CD4-positive, alpha-beta memory T cell (primary cell): ENCODE measurements at regions not wholly inside any gene's neighbourhood (a gene's known extent, or its start where the extent isn't known, plus 50 kb on each side); places are given as distances from the start of the nearest gene placed in this dataset.

Experiments
- CTCF ChIA-PET: fragments of 350-600 bp; sonication (Branson Sonifier 250); formaldehyde crosslinking; loops from one replicate; lab custom pipeline; 2021; ENCODE audit warnings: inconsistent platforms; ENCODE audit not compliant: partially characterized antibody; lab: Charles Lee
- POLR2A ChIA-PET: fragments of 350-600 bp; sonication (Branson Sonifier 250); formaldehyde crosslinking; loops from one replicate; lab custom pipeline; 2021; ENCODE audit not compliant: partially characterized antibody; lab: Charles Lee
- DNase-seq, 5 donors: peaks; one replicate each; pipeline versions ENCODE4 v3.0.0 to v3.0.0-alpha.2; 2020 to 2022; ENCODE audit warnings: mixed read lengths in 1 of 5
- H3K27ac ChIP-seq: one replicate; pipeline ENCODE4 v1.7.0; 2013; ENCODE audit warnings: low read depth, low read length
- H3K27me3 ChIP-seq: 2 replicates; pipeline ENCODE4 v1.7.0; 2013; ENCODE audit warnings: mild to moderate bottlenecking, low read length, moderate library complexity; ENCODE audit not compliant: insufficient read depth
- H3K36me3 ChIP-seq: 2 replicates; pipeline ENCODE4 v1.7.0; 2013; ENCODE audit warnings: mild to moderate bottlenecking, low read length, moderate library complexity; ENCODE audit not compliant: insufficient read depth
- H3K4me1 ChIP-seq: 2 replicates; pipeline ENCODE4 v1.7.0; 2013; ENCODE audit warnings: mild to moderate bottlenecking, low read length, moderate library complexity; ENCODE audit not compliant: insufficient read depth
- H3K4me3 ChIP-seq, 2 donors: one replicate each; pipeline ENCODE4 v1.7.0; 2013; ENCODE audit warnings: low read length in 2 of 2, mild to moderate bottlenecking in 1 of 2
- H3K9me3 ChIP-seq, 2 donors: one replicate each; pipeline ENCODE4 v1.7.0; 2013; ENCODE audit warnings: low read length in 2 of 2, control low read depth in 1 of 2; ENCODE audit not compliant: control insufficient read depth in 1 of 2
- H3K27ac Mint-ChIP-seq, 7 donors: one replicate each; pipeline ENCODE4 v1.8.0; 2020 to 2021; ENCODE audit warnings: mixed read lengths in 7 of 7, mild to moderate bottlenecking in 6 of 7, inconsistent platforms in 3 of 7, moderate library complexity in 3 of 7
- H3K27me3 Mint-ChIP-seq, 2 donors: one replicate each; pipeline ENCODE4 v1.8.0; 2020 to 2021; ENCODE audit warnings: mixed read lengths in 2 of 2
- H3K36me3 Mint-ChIP-seq, 2 donors: one replicate each; pipeline ENCODE4 v1.8.0; 2020 to 2021; ENCODE audit warnings: mixed read lengths in 2 of 2, inconsistent platforms in 1 of 2, mild to moderate bottlenecking in 1 of 2
- H3K4me1 Mint-ChIP-seq, 4 donors: one replicate each; pipeline ENCODE4 v1.8.0; 2020 to 2021; ENCODE audit warnings: mixed read lengths in 4 of 4, mild to moderate bottlenecking in 1 of 4
- H3K4me3 Mint-ChIP-seq, 8 donors: one replicate each; pipeline ENCODE4 v1.8.0; 2020 to 2021; ENCODE audit warnings: mixed read lengths in 8 of 8, mild to moderate bottlenecking in 7 of 8, moderate library complexity in 6 of 8, inconsistent platforms in 3 of 8
- H3K9me3 Mint-ChIP-seq, 8 donors: one replicate each; pipeline ENCODE4 v1.8.0; 2020 to 2021; ENCODE audit warnings: mixed read lengths in 8 of 8, mild to moderate bottlenecking in 5 of 8, inconsistent platforms in 3 of 8, moderate library complexity in 1 of 8
- intact Hi-C: fragments of 100-400 bp; cut with micrococcal nuclease; formaldehyde crosslinking; loops from one replicate; pipeline ENCODE4 v1.15.1; 2023

DNA sequence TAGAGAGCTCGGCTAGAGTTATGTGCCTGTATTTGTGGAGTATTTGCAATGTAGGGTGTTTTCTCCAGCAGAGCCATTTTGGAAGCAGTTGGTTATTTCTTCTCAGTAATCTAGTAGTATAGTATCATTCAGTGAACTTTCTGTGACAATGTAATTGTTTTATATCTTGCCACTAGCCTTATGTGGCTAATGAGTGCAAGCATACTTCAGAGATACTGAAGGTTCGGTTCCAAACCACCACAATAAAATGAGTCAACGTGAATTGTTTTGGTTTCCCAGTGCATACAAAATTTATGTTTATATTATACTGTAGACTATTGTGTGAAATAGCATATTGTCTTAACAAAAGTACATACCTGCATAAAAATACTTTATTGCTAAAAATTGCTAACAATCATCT lies 286.9 kb upstream of the TBL1XR1 start:
- Mint-ChIP-seq H3K4me3 (no peak overlapping the region), H3K36me3 (no peaks in the 10 kb centered on the region), H3K4me1 (peaks cover 4 to 10% (median 6%) of the 10 kb centered on the region in 4 donors), H3K27me3 (peaks cover 0 to 1% of the 10 kb centered on the region in 2 donors), H3K9me3 (peaks cover 0 to 6% (median 0%) of the 10 kb centered on the region in 8 donors), H3K27ac (no peak overlapping the region)
- Histone ChIP-seq H3K27ac (no peak overlapping the region), H3K36me3 (no peaks in the 10 kb centered on the region), H3K9me3 (no peaks in the 10 kb centered on the region), H3K27me3 (no peaks in the 10 kb centered on the region), H3K4me3 (no peak overlapping the region), H3K4me1 (no peaks in the 10 kb centered on the region)
- POLR2A ChIA-PET: no interaction called here
- DNase-seq: no peak
- intact Hi-C loops: no loop called here
- CTCF ChIA-PET: interaction anchor here (0.6 to 1.8 kb wide), 2 partner anchors 20 to 179 kb away, joined by 3 to 4 read pairs; no protein-coding TSS in a partner anchor

GRCh38 chr3:177484926-177485325 lies 287.6 kb upstream of the TBL1XR1 start:
- no peak overlapping the region for H3K4me3 ChIP-seq
- H3K36me3 ChIP-seq: no peaks in the 10 kb centered on the region
- H3K4me3 Mint-ChIP-seq: no peak overlapping the region
- H3K27me3 Mint-ChIP-seq: peaks cover 0 to 1% of the 10 kb centered on the region in 2 donors
- H3K4me1 ChIP-seq: no peaks in the 10 kb centered on the region
- no peaks in the 10 kb centered on the region for H3K27me3 ChIP-seq
- ChIA-PET CTCF (interaction anchor here (0.7 to 1.7 kb wide), 2 partner anchors 10 to 14 kb away, joined by 3 to 4 read pairs; no protein-coding TSS in a partner anchor), POLR2A (no interaction called here)
- peaks cover 0 to 6% (median 0%) of the 10 kb centered on the region in 8 donors for H3K9me3 Mint-ChIP-seq
- H3K36me3 Mint-ChIP-seq: no peaks in the 10 kb centered on the region
- H3K27ac ChIP-seq: no peak overlapping the region
- peaks cover 4 to 11% (median 7%) of the 10 kb centered on the region in 4 donors for H3K4me1 Mint-ChIP-seq
- no peaks in the 10 kb centered on the region for H3K9me3 ChIP-seq
- intact Hi-C loops: no loop called here
- DNase-seq: no peak
- no peak overlapping the region for H3K27ac Mint-ChIP-seq

GRCh38 chr3:177487635-177488186 lies 290.4 kb upstream of the TBL1XR1 start:
- Histone ChIP-seq H3K27ac (no peak overlapping the region), H3K27me3 (no peaks in the 10 kb centered on the region), H3K4me3 (no peak overlapping the region), H3K9me3 (no peaks in the 10 kb centered on the region), H3K4me1 (no peaks in the 10 kb centered on the region), H3K36me3 (no peaks in the 10 kb centered on the region)
- H3K9me3 Mint-ChIP-seq: peaks cover 0 to 6% (median 0%) of the 10 kb centered on the region in 8 donors
- no peaks in the 10 kb centered on the region for H3K36me3 Mint-ChIP-seq
- H3K27ac Mint-ChIP-seq: no peak overlapping the region
- peaks cover 4 to 11% (median 7%) of the 10 kb centered on the region in 4 donors for H3K4me1 Mint-ChIP-seq
- DNase-seq: no peak
- ChIA-PET CTCF (no interaction called here), POLR2A (no interaction called here)
- intact Hi-C loops: no loop called here
- H3K27me3 Mint-ChIP-seq: no peaks in the 10 kb centered on the region
- no peak overlapping the region for H3K4me3 Mint-ChIP-seq

GRCh38 chr3:177488740-177489139 lies 291.5 kb upstream of the TBL1XR1 start:
- H3K27ac Mint-ChIP-seq: peak overlapping the region in 1 of 7 donors; percentile 63
- no peaks in the 10 kb centered on the region for H3K9me3 ChIP-seq
- H3K4me3 ChIP-seq: no peak overlapping the region
- H3K4me3 Mint-ChIP-seq: peak overlapping the region in 2 of 8 donors; percentile 0 to 59
- intact Hi-C loops: no loop called here
- H3K27ac ChIP-seq: no peak overlapping the region
- no peaks in the 10 kb centered on the region for H3K27me3 ChIP-seq
- no peaks in the 10 kb centered on the region for H3K36me3 ChIP-seq
- no peaks in the 10 kb centered on the region for H3K4me1 ChIP-seq
- CTCF ChIA-PET: interaction anchor here (1.3 kb wide), 1 partner anchor 158 kb away, joined by 3 read pairs; no protein-coding TSS in a partner anchor
- no peaks in the 10 kb centered on the region for H3K27me3 Mint-ChIP-seq
- peaks cover 0 to 6% (median 0%) of the 10 kb centered on the region in 8 donors for H3K9me3 Mint-ChIP-seq
- DNase-seq: no peak
- peaks cover 4 to 11% (median 7%) of the 10 kb centered on the region in 4 donors for H3K4me1 Mint-ChIP-seq
- H3K36me3 Mint-ChIP-seq: no peaks in the 10 kb centered on the region
- POLR2A ChIA-PET: no interaction called here

- intact Hi-C loops: no loop called here
- H3K27me3 ChIP-seq: no peaks in the 10 kb centered on the region
- ChIA-PET POLR2A (no interaction called here), CTCF (no interaction called here)
- H3K4me1 ChIP-seq: no peaks in the 10 kb centered on the region
- H3K9me3 ChIP-seq: no peaks in the 10 kb centered on the region
- Mint-ChIP-seq H3K4me1 (peaks cover 4 to 11% (median 6%) of the 10 kb centered on the region in 4 donors), H3K4me3 (no peak overlapping the region), H3K9me3 (no peaks in the 10 kb centered on the region), H3K27me3 (no peaks in the 10 kb centered on the region), H3K27ac (no peak overlapping the region), H3K36me3 (no peaks in the 10 kb centered on the region)
- no peaks in the 10 kb centered on the region for H3K36me3 ChIP-seq
- H3K27ac ChIP-seq: no peak overlapping the region
- DNase-seq: no peak
- H3K4me3 ChIP-seq: no peak overlapping the region
These were observed 293.3 kb upstream of the TBL1XR1 start for GRCh38 chr3:177490626-177491025.

- ChIA-PET POLR2A (no interaction called here), CTCF (interaction anchor here (1.4 kb wide), 1 partner anchor 14 kb away, joined by 3 read pairs; no protein-coding TSS in a partner anchor)
- no peaks in the 10 kb centered on the region for H3K36me3 ChIP-seq
- H3K9me3 ChIP-seq: no peaks in the 10 kb centered on the region
- H3K4me3 Mint-ChIP-seq: no peak overlapping the region
- no peak overlapping the region for H3K27ac Mint-ChIP-seq
- no peaks in the 10 kb centered on the region for H3K9me3 Mint-ChIP-seq
- H3K27me3 Mint-ChIP-seq: no peaks in the 10 kb centered on the region
- H3K36me3 Mint-ChIP-seq: no peaks in the 10 kb centered on the region
- DNase-seq: no peak
- no peak overlapping the region for H3K4me3 ChIP-seq
- H3K27ac ChIP-seq: no peak overlapping the region
- no peaks in the 10 kb centered on the region for H3K4me1 ChIP-seq
- H3K4me1 Mint-ChIP-seq: peaks cover 4 to 11% (median 6%) of the 10 kb centered on the region in 4 donors
- intact Hi-C loops: no loop called here
- H3K27me3 ChIP-seq: no peaks in the 10 kb centered on the region
These were observed 294.2 kb upstream of the TBL1XR1 start for GRCh38 chr3:177491296-177492032.

DNA sequence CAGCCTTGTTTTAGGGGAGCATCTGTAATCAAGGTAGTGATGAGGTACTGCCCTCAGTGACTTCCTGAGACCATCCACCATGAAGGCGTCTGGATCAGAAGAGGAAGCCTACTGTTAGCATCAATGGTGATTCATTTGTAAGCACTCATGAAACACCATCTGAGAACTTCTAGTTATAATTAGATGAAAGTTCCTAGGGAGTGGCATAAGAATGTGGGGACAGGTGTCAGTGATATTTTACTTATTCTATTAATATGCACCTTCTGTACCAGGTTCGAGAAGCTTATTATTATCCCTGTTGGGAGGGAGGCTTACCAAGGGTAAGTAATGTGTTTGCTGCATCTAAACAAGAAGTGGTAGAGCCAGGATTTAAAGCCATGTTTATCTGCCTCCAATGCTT lies 295.8 kb upstream of the TBL1XR1 start:
- H3K9me3 Mint-ChIP-seq: no peaks in the 10 kb centered on the region
- H3K36me3 ChIP-seq: no peaks in the 10 kb centered on the region
- peaks cover 4 to 11% (median 6%) of the 10 kb centered on the region in 4 donors for H3K4me1 Mint-ChIP-seq
- H3K4me3 ChIP-seq: no peak overlapping the region
- DNase-seq: no peak
- CTCF ChIA-PET: interaction anchor here (1.4 kb wide), 1 partner anchor 45 kb away, joined by 3 read pairs; no protein-coding TSS in a partner anchor
- no peaks in the 10 kb centered on the region for H3K27me3 Mint-ChIP-seq
- H3K27ac ChIP-seq: no peak overlapping the region
- H3K27ac Mint-ChIP-seq: no peak overlapping the region
- H3K4me1 ChIP-seq: no peaks in the 10 kb centered on the region
- no peaks in the 10 kb centered on the region for H3K27me3 ChIP-seq
- POLR2A ChIA-PET: no interaction called here
- no peak overlapping the region for H3K4me3 Mint-ChIP-seq
- intact Hi-C loops: no loop called here
- no peaks in the 10 kb centered on the region for H3K36me3 Mint-ChIP-seq
- H3K9me3 ChIP-seq: no peaks in the 10 kb centered on the region
